IMR-90 (cell line): ENCODE measurements at regions not wholly inside any gene's neighbourhood (a gene's known extent, or its start where the extent isn't known, plus 50 kb on each side); places are given as distances from the start of the nearest gene placed in this dataset.

Source experiments
- ATAC-seq: fragments of 200-7000 bp; cut with Tn5 transposase; 2 replicates; pipeline ENCODE4 v1.9.1; 2020; ENCODE audit warnings: low read depth, mild to moderate bottlenecking, moderate library complexity
- BruUV-seq: library from RNA; stranded (reverse); fragments of 400-500 nt; replicated peaks from 2 replicates; lab custom pipeline; 2021; lab: Mats Ljungman, UMichigan
- CTCF ChIA-PET: fragments of 300-600 bp; formaldehyde crosslinking; extraction: SDS; loops from one replicate; lab custom pipeline; 2021; ENCODE audit warnings: antibody characterized with exemption; lab: Yijun Ruan, JAX
- POLR2A ChIA-PET: fragments of 300-600 bp; sonication (Branson Sonifier 250); formaldehyde crosslinking; loops from one replicate; lab custom pipeline; 2022; ENCODE audit warnings: antibody characterized with exemption; ENCODE audit not compliant: unreplicated experiment; lab: Charles Lee
- DNase-seq: peaks from one replicate; pipeline ENCODE4 v3.0.0; 2013
- H2AFZ ChIP-seq: replicated peaks from 2 replicates; pipeline ENCODE3; 2013; ENCODE audit warnings: low read length, mild to moderate bottlenecking; ENCODE audit not compliant: poor library complexity
- H2AK5ac ChIP-seq: 2 replicates; pipeline ENCODE4 v1.6.1; 2013; ENCODE audit warnings: low read depth, low read length, inconsistent platforms
- H2AK9ac ChIP-seq: replicated peaks from 2 replicates; pipeline ENCODE3; 2013; ENCODE audit warnings: mild to moderate bottlenecking, low read depth, low read length, moderate library complexity; ENCODE audit not compliant: poor library complexity
- H2BK120ac ChIP-seq: 2 replicates; pipeline ENCODE4 v1.6.1; 2013; ENCODE audit warnings: low read depth, low read length, inconsistent platforms
- H2BK15ac ChIP-seq: 3 replicates; pipeline ENCODE4 v1.6.1; 2013; ENCODE audit warnings: low read depth, low read length, inconsistent platforms
- H2BK20ac ChIP-seq: 2 replicates; pipeline ENCODE4 v1.6.1; 2013; ENCODE audit warnings: low read depth, mild to moderate bottlenecking, inconsistent platforms, low read length, moderate library complexity
- H2BK5ac ChIP-seq: 2 replicates; pipeline ENCODE4 v1.6.1; 2013; ENCODE audit warnings: mild to moderate bottlenecking, low read depth, low read length, inconsistent platforms; ENCODE audit not compliant: poor library complexity, severe bottlenecking
- H3K14ac ChIP-seq: replicated peaks from 2 replicates; pipeline ENCODE4 v1.6.1; 2013; ENCODE audit warnings: low read depth, low read length, inconsistent platforms
- H3K18ac ChIP-seq: 2 replicates; pipeline ENCODE4 v1.6.1; 2013; ENCODE audit warnings: low read depth, low read length, control low read depth
- H3K23ac ChIP-seq: 2 replicates; pipeline ENCODE4 v1.6.1; 2013; ENCODE audit warnings: low read depth, low read length, inconsistent platforms
- H3K27ac ChIP-seq: 2 replicates; pipeline ENCODE4 v1.5.1; 2013; ENCODE audit warnings: mild to moderate bottlenecking, control low read depth, low read length; ENCODE audit not compliant: insufficient read depth
- H3K27me3 ChIP-seq: 2 replicates; pipeline ENCODE4 v1.6.1; 2013; ENCODE audit warnings: low read length; ENCODE audit not compliant: control insufficient read depth, insufficient read depth
- H3K36me3 ChIP-seq: 2 replicates; pipeline ENCODE4 v1.6.1; 2013; ENCODE audit warnings: low read length, mixed read lengths; ENCODE audit not compliant: control insufficient read depth, insufficient read depth
- H3K4ac ChIP-seq: 2 replicates; pipeline ENCODE4 v1.6.1; 2013; ENCODE audit warnings: low read depth, low read length, inconsistent platforms
- H3K4me1 ChIP-seq: 2 replicates; pipeline ENCODE4 v1.6.1; 2013; ENCODE audit warnings: low read length, mixed read lengths; ENCODE audit not compliant: control insufficient read depth, insufficient read depth
- H3K4me2 ChIP-seq: 2 replicates; pipeline ENCODE4 v1.6.1; 2013; ENCODE audit warnings: low read depth, mild to moderate bottlenecking, control low read depth, low read length, moderate library complexity
- H3K4me3 ChIP-seq: 2 replicates; pipeline ENCODE4 v1.5.1; 2013; ENCODE audit warnings: low read depth, mild to moderate bottlenecking, control low read depth, low read length, moderate library complexity; ENCODE audit not compliant: insufficient read depth
- H3K56ac ChIP-seq: 2 replicates; pipeline ENCODE4 v1.6.1; 2013; ENCODE audit warnings: low read length, inconsistent platforms; ENCODE audit not compliant: insufficient read depth; ENCODE audit errors: extremely low read depth
- H3K79me1 ChIP-seq, 2 experiments: 2 replicates each; pipeline ENCODE4 v1.6.1; 2013; ENCODE audit warnings: low read length in 2 of 2, inconsistent platforms in 1 of 2, low read depth in 1 of 2
- H3K9ac ChIP-seq: 2 replicates; pipeline ENCODE4 v1.6.1; 2013; ENCODE audit warnings: low read depth, low read length, control low read depth
- H3K9me1 ChIP-seq: 2 replicates; pipeline ENCODE4 v1.6.1; 2013; ENCODE audit warnings: low read length, inconsistent platforms; ENCODE audit not compliant: insufficient read depth
- H3K9me3 ChIP-seq: 2 replicates; pipeline ENCODE4 v1.6.1; 2013; ENCODE audit warnings: low read length; ENCODE audit not compliant: control insufficient read depth, insufficient read depth
- H4K20me1 ChIP-seq: 2 replicates; pipeline ENCODE4 v1.6.1; 2013; ENCODE audit warnings: low read length, inconsistent platforms; ENCODE audit not compliant: insufficient read depth
- H4K5ac ChIP-seq: 2 replicates; pipeline ENCODE4 v1.6.1; 2013; ENCODE audit warnings: mild to moderate bottlenecking, low read depth, low read length, control low read depth
- H4K8ac ChIP-seq, 2 experiments: 2 replicates each; pipeline ENCODE4 v1.6.1; 2013; ENCODE audit warnings: low read depth in 2 of 2, low read length in 2 of 2, control low read depth in 1 of 2, inconsistent platforms in 1 of 2
- H4K91ac ChIP-seq: 2 replicates; pipeline ENCODE4 v1.6.1; 2013; ENCODE audit warnings: low read depth, low read length, inconsistent platforms; ENCODE audit not compliant: insufficient read depth
- CEBPB ChIP-seq: IDR thresholded peaks from 2 replicates; pipeline ENCODE4 v1.6.1; 2012; ENCODE audit warnings: low read depth, low read length, improper control_type of control experiment
- CHD1 ChIP-seq: IDR thresholded peaks from 2 replicates; pipeline ENCODE4 v1.6.1; 2012; ENCODE audit warnings: low read depth, low read length, improper control_type of control experiment
- MAFK ChIP-seq: IDR thresholded peaks from 2 replicates; pipeline ENCODE4 v1.6.1; 2012; ENCODE audit warnings: low read depth, low read length, improper control_type of control experiment
- MXI1 ChIP-seq: IDR thresholded peaks from 2 replicates; pipeline ENCODE4 v1.6.1; 2012; ENCODE audit warnings: low read depth, mild to moderate bottlenecking, low read length, moderate library complexity, borderline replicate concordance
- RAD21 ChIP-seq: IDR thresholded peaks from 2 replicates; pipeline ENCODE4 v1.6.1; 2012; ENCODE audit warnings: low read length, improper control_type of control experiment
- RCOR1 ChIP-seq: IDR thresholded peaks from 2 replicates; pipeline ENCODE4 v1.6.1; 2012; ENCODE audit warnings: mild to moderate bottlenecking, low read length, improper control_type of control experiment; ENCODE audit not compliant: insufficient replicate concordance
- SMC3 ChIP-seq: fragments of 150-350 bp; IDR thresholded peaks from 2 replicates; pipeline ENCODE4 v1.6.1; 2016; ENCODE audit warnings: low read depth, mild to moderate bottlenecking, antibody characterized with exemption, low read length, moderate library complexity
- WGBS, 2 experiments: methylation state at CpG; one replicate each; pipeline versions ENCODE4 v1.1.5 to v1.1.7; 2013; ENCODE audit warnings: missing lambda C conversion rate in 2 of 2; ENCODE audit not compliant: insufficient read length in 1 of 2; ENCODE audit errors: extremely low coverage in 2 of 2; 5-methylcytosine and 5-hydroxymethylcytosine counted together
- dilution Hi-C: fragments of 300-500 bp; cut with HindIII; formaldehyde crosslinking; loops from one replicate; pipeline ENCODE4 v1.14.3; 2018; ENCODE audit warnings: low sequenced_read_pairs; ENCODE audit not compliant: unreplicated experiment
- in situ Hi-C: fragments of 300-500 bp; cut with MboI; formaldehyde crosslinking; loops from 3 replicates; pipeline ENCODE4 v1.14.3; 2019; ENCODE audit warnings: low sequenced_read_pairs, inconsistent platforms, mixed read lengths
- intact Hi-C: fragments of 100-400 bp; cut with micrococcal nuclease; formaldehyde crosslinking; loops from 2 replicates; pipeline ENCODE4 v1.10.0; 2022
- TF ChIP-seq, protein P1 (sequence below): conservative IDR thresholded peaks from 2 replicates; pipeline ENCODE4 v1.5.1; 2012; ENCODE audit warnings: mild to moderate bottlenecking, low read depth, low read length, improper control_type of control experiment

GRCh38 chr10:29877793-29878491 lies 181.4 kb downstream of the JCAD start:
- no peak overlapping the region for H3K4me3 ChIP-seq
- ATAC-seq (no peak), DNase-seq (no peak)
- no peaks in the 10 kb centered on the region for H3K9me1 ChIP-seq
- BruUV-seq, result no TSS peak
- H3K36me3 ChIP-seq, result no peaks in the 10 kb centered on the region
- no peak overlapping the region for H3K18ac ChIP-seq
- no peak overlapping the region for H4K8ac ChIP-seq
- no peak overlapping the region for H3K56ac ChIP-seq
- 71% methylated on average over 6 of the region's 12 CpGs; no CpG with 5 or more reads in 1 of the 2 experiments for WGBS, 2 experiments
- H3K4me2 ChIP-seq, result no peak overlapping the region
- dilution Hi-C loops, result no loop called here
- no peak overlapping the region for H4K5ac ChIP-seq
- TF ChIP-seq SMC3 (no peak), CEBPB (no peak), RCOR1 (no peak), MAFK (no peak), RAD21 (no peak), CHD1 (no peak), MXI1 (no peak)
- TF ChIP-seq, protein P1, sequence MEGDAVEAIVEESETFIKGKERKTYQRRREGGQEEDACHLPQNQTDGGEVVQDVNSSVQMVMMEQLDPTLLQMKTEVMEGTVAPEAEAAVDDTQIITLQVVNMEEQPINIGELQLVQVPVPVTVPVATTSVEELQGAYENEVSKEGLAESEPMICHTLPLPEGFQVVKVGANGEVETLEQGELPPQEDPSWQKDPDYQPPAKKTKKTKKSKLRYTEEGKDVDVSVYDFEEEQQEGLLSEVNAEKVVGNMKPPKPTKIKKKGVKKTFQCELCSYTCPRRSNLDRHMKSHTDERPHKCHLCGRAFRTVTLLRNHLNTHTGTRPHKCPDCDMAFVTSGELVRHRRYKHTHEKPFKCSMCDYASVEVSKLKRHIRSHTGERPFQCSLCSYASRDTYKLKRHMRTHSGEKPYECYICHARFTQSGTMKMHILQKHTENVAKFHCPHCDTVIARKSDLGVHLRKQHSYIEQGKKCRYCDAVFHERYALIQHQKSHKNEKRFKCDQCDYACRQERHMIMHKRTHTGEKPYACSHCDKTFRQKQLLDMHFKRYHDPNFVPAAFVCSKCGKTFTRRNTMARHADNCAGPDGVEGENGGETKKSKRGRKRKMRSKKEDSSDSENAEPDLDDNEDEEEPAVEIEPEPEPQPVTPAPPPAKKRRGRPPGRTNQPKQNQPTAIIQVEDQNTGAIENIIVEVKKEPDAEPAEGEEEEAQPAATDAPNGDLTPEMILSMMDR, result no peak
- no peak overlapping the region for H3K9ac ChIP-seq
- H4K20me1 ChIP-seq, result no peaks in the 10 kb centered on the region
- no peak overlapping the region for H2AK5ac ChIP-seq
- no peak overlapping the region for H2BK120ac ChIP-seq
- intact Hi-C loops, result no loop called here
- CTCF ChIA-PET, result no interaction called here
- H2BK5ac ChIP-seq, result no peak overlapping the region
- POLR2A ChIA-PET, result no interaction called here
- no peaks in the 10 kb centered on the region for H3K9me3 ChIP-seq
- no peak overlapping the region for H3K14ac ChIP-seq
- peaks cover 21% of the 10 kb centered on the region for H3K27me3 ChIP-seq
- H3K4ac ChIP-seq, result no peak overlapping the region
- no peaks in the 10 kb centered on the region for H3K79me1 ChIP-seq
- no peak overlapping the region for H3K23ac ChIP-seq
- no peak overlapping the region for H2BK15ac ChIP-seq
- no peak overlapping the region for H4K91ac ChIP-seq
- H3K4me1 ChIP-seq, result no peaks in the 10 kb centered on the region
- no peak overlapping the region for H3K27ac ChIP-seq
- H2BK20ac ChIP-seq, result no peak overlapping the region
- no peak overlapping the region for H2AK9ac ChIP-seq
- H2AFZ ChIP-seq, result peak overlapping the region; percentile 9
- in situ Hi-C loops, result no loop called here
